Psoas muscle (tissue), 7 donors: ENCODE measurements at regions not wholly inside any gene's neighbourhood (a gene's known extent, or its start where the extent isn't known, plus 50 kb on each side); places are given as distances from the start of the nearest gene placed in this dataset.

Source experiments
- ATAC-seq, 4 donors: fragments of 200-7000 bp; cut with Tn5 transposase; one replicate each; pipeline ENCODE4 v1.9.1; 2020; ENCODE audit warnings: moderate library complexity in 3 of 4, mild to moderate bottlenecking in 2 of 4
- DNase-seq, 2 donors: peaks; one replicate each; pipeline ENCODE4 v3.0.0-alpha.2; 2020
- H3K27ac ChIP-seq: fragments of 200-600 bp; one replicate; pipeline ENCODE4 v1.8.0; 2022
- H3K27me3 ChIP-seq, 3 donors: fragments of 200-600 bp in 1 of 3; one replicate each; pipeline versions ENCODE4 v1.6.1 to v1.8.0; 2013 to 2022; ENCODE audit warnings: low read length in 2 of 3, mild to moderate bottlenecking in 2 of 3, moderate library complexity in 1 of 3; ENCODE audit not compliant: insufficient read depth in 3 of 3
- H3K36me3 ChIP-seq, 2 donors: fragments of 200-600 bp in 1 of 2; one replicate each; pipeline versions ENCODE4 v1.6.1 to v1.8.0; 2013 to 2022; ENCODE audit warnings: low read depth in 1 of 2, mild to moderate bottlenecking in 1 of 2, moderate library complexity in 1 of 2; ENCODE audit not compliant: insufficient read depth in 1 of 2
- H3K4me1 ChIP-seq: fragments of 200-600 bp; one replicate; pipeline ENCODE4 v1.8.0; 2022
- H3K4me3 ChIP-seq: fragments of 200-600 bp; one replicate; pipeline ENCODE4 v1.8.0; 2022; ENCODE audit warnings: mild to moderate bottlenecking
- H3K9me3 ChIP-seq: fragments of 200-600 bp; one replicate; pipeline ENCODE4 v1.8.0; 2022
- CTCF ChIP-seq: fragments of 200-600 bp; IDR thresholded peaks from one replicate; pipeline ENCODE4 v1.8.0; 2022; ENCODE audit warnings: antibody characterized with exemption
- WGBS, 3 donors: extraction: QIAGEN DNeasy Blood & Tissue Kit; methylation state at CpG; one replicate each; pipeline versions ENCODE4 v1.1.6 to v1.1.7; 2013; 5-methylcytosine and 5-hydroxymethylcytosine counted together
- intact Hi-C, 2 donors: fragments of 100-400 bp; cut with DNase I; formaldehyde crosslinking; loops; one replicate each; pipeline versions ENCODE4 v1.11.0 to v1.14.2; 2022
- donor health status: healthy with polysubstance abuse.
- donor health status: DM: no; HTN: no; CAD: no; lungs with moderate emphysema.
- donor health status: Bipolar disorder and iron deficiency.
- donor health status: healthy.
- donor health status: DM: yes; HTN: yes; CAD: no.
- donor health status: DM: no; HTN: no; CAD: no.
- donor health status: DM: yes; HTN: yes; CAD: no.

- intact Hi-C loops = no loop called here
- Histone ChIP-seq H3K27ac (no peak overlapping the region), H3K4me3 (no peak overlapping the region), H3K27me3 (no peaks in the 10 kb centered on the region), H3K4me1 (no peaks in the 10 kb centered on the region), H3K36me3 (no peaks in the 10 kb centered on the region), H3K9me3 (no peaks in the 10 kb centered on the region)
- DNase-seq = no peak
- ATAC-seq = no peak
- WGBS, 3 donors = 90 to 91% (median 91%) methylated on average over 3 of the region's 3 CpGs
- no peak for TF ChIP-seq CTCF
Observed at GRCh38 chr6:145289573-145289972, 445.7 kb downstream of the EPM2A start.

- no peak overlapping the region for H3K27ac ChIP-seq
- no peaks in the 10 kb centered on the region for H3K27me3 ChIP-seq
- H3K4me3 ChIP-seq = no peak overlapping the region
- no peak for TF ChIP-seq CTCF
- intact Hi-C loops = no loop called here
- H3K36me3 ChIP-seq = no peaks in the 10 kb centered on the region
- no peaks in the 10 kb centered on the region for H3K9me3 ChIP-seq
- DNase-seq (no peak), ATAC-seq (no peak)
- 90 to 93% (median 92%) methylated on average over 2 of the region's 2 CpGs for WGBS, 3 donors
- H3K4me1 ChIP-seq = no peaks in the 10 kb centered on the region
Observed at GRCh38 chr6:145290122-145290521, 445.2 kb downstream of the EPM2A start.

- no peak for ATAC-seq
- Histone ChIP-seq H3K27me3 (no peaks in the 10 kb centered on the region), H3K9me3 (no peaks in the 10 kb centered on the region), H3K4me1 (no peaks in the 10 kb centered on the region), H3K27ac (no peak overlapping the region), H3K36me3 (no peaks in the 10 kb centered on the region), H3K4me3 (no peak overlapping the region)
- 70 to 76% (median 73%) methylated on average over 2 of the region's 2 CpGs for WGBS, 3 donors
- no peak for TF ChIP-seq CTCF
- DNase-seq = no peak
- intact Hi-C loops = no loop called here
Observed at GRCh38 chr6:145292066-145292465, 443.3 kb downstream of the EPM2A start.

- intact Hi-C loops = no loop called here
- no peaks in the 10 kb centered on the region for H3K4me1 ChIP-seq
- no peaks in the 10 kb centered on the region for H3K36me3 ChIP-seq
- H3K27me3 ChIP-seq = no peaks in the 10 kb centered on the region
- TF ChIP-seq CTCF = no peak
- ATAC-seq (no peak), DNase-seq (no peak)
- no peaks in the 10 kb centered on the region for H3K9me3 ChIP-seq
- WGBS, 3 donors = 91 to 97% (median 93%) methylated on average over 4 of the region's 4 CpGs
- no peak overlapping the region for H3K4me3 ChIP-seq
- no peak overlapping the region for H3K27ac ChIP-seq
Observed at GRCh38 chr6:145294942-145295341, 440.4 kb downstream of the EPM2A start.

- Histone ChIP-seq H3K36me3 (no peaks in the 10 kb centered on the region), H3K27ac (no peak overlapping the region), H3K27me3 (no peaks in the 10 kb centered on the region), H3K4me1 (no peaks in the 10 kb centered on the region), H3K4me3 (no peak overlapping the region), H3K9me3 (no peaks in the 10 kb centered on the region)
- ATAC-seq = no peak
- no peak for DNase-seq
- intact Hi-C loops = no loop called here
- no peak for TF ChIP-seq CTCF
- WGBS, 3 donors = 88 to 92% (median 88%) methylated on average over 2 of the region's 2 CpGs
Observed at GRCh38 chr6:145295746-145296145, 439.6 kb downstream of the EPM2A start.
